ENCODE measurements at regions not wholly inside any gene's neighbourhood (a gene's known extent, or its start where the extent isn't known, plus 50 kb on each side); places are given as distances from the start of the nearest gene placed in this dataset.

DNA sequence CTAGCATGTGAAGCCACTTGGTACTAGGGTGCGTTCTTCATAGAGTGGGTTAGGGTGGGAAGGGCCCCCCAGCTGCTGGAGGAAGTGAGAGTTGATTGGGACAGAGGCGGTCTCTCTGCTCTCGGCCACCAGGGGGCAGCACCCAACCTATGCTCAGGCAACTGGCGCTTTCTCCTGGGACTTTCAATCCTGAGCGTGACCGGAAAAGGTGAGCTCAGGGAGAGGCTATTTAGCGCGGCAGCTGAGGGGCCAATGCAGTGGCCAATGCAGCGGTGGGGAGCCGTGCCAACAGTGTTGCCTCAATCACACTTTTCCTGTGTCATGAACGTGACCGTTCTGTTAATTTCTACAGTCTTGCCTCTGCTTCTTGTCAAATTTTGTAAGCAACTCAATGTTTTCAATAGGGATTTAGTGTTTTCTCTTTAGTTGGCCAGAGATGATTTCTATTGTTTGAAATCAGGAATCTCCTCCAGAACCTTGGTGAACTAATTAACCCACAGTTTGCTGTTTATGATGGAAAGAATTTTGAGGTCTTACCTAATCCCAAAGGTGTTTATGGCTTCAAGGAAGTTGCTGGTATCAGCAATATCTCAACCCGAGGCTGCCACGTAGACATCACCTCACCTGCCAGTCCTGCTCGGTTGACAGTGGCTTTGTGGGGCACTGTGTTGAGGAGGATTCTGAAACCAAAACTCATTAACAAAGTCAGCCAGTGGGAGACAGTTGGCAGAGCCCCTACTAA lies 67.9 kb upstream of the PDZD8 start (continued):
- TF ChIP-seq TCFL5 (CRISPR knock-in tag; conservative IDR thresholded peaks at IDR 0.05) (no peak), SMC3 (conservative IDR thresholded peaks at IDR 0.05; ENCODE audit: insufficient read depth, low read depth, low read length) (peak; percentile 34; the same call in 1 of the 2 replicates), ZBTB7A (IDR thresholded peaks at IDR 0.05; ENCODE audit: borderline replicate concordance, control insufficient read depth, low read depth, low read length) (peak; percentile 45; the same call in 1 of the 2 replicates), ZBTB8A (IDR thresholded peaks at IDR 0.05; ENCODE audit: partially characterized antibody) (no peak), ZNF24 (IDR thresholded peaks at IDR 0.05) (no peak), EP400 (IDR thresholded peaks at IDR 0.05) (no peak), POU5F1 (IDR thresholded peaks at IDR 0.05; ENCODE audit: borderline replicate concordance, low read depth, low read length, partially characterized antibody) (no peak), RAD21 (CRISPR knock-in tag; conservative IDR thresholded peaks at IDR 0.05 in 1 of 2, IDR thresholded peaks at IDR 0.05 in 1 of 2) (peak; percentile 25 to 54; a peak in 3 of 4 replicates), ZNF12 (CRISPR knock-in tag; IDR thresholded peaks at IDR 0.05) (no peak), ZNF217 (CRISPR knock-in tag; IDR thresholded peaks at IDR 0.05) (no peak), SRSF9 (IDR thresholded peaks at IDR 0.05; ENCODE audit: borderline replicate concordance, low read depth, low read length) (no peak), TEAD2 (tag; IDR thresholded peaks at IDR 0.05) (no peak), CREB1 (IDR thresholded peaks at IDR 0.05) (no peak), CREB1 (CRISPR knock-in tag; IDR thresholded peaks at IDR 0.05) (no peak), RFX1 (IDR thresholded peaks at IDR 0.05) (no peak), RFX7 (CRISPR knock-in tag; IDR thresholded peaks at IDR 0.05) (no peak), NRF1 (conservative IDR thresholded peaks at IDR 0.05 in 1 of 2, IDR thresholded peaks at IDR 0.05 in 1 of 2) (no peak)
- TF ChIP-seq, protein P1, sequence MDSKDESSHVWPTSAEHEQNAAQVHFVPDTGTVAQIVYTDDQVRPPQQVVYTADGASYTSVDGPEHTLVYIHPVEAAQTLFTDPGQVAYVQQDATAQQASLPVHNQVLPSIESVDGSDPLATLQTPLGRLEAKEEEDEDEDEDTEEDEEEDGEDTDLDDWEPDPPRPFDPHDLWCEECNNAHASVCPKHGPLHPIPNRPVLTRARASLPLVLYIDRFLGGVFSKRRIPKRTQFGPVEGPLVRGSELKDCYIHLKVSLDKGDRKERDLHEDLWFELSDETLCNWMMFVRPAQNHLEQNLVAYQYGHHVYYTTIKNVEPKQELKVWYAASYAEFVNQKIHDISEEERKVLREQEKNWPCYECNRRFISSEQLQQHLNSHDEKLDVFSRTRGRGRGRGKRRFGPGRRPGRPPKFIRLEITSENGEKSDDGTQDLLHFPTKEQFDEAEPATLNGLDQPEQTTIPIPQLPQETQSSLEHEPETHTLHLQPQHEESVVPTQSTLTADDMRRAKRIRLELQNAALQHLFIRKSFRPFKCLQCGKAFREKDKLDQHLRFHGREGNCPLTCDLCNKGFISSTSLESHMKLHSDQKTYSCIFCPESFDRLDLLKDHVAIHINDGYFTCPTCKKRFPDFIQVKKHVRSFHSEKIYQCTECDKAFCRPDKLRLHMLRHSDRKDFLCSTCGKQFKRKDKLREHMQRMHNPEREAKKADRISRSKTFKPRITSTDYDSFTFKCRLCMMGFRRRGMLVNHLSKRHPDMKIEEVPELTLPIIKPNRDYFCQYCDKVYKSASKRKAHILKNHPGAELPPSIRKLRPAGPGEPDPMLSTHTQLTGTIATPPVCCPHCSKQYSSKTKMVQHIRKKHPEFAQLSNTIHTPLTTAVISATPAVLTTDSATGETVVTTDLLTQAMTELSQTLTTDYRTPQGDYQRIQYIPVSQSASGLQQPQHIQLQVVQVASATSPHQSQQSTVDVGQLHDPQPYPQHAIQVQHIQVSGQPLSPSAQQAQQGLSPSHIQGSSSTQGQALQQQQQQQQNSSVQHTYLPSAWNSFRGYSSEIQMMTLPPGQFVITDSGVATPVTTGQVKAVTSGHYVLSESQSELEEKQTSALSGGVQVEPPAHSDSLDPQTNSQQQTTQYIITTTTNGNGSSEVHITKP (IDR thresholded peaks at IDR 0.05; ENCODE audit: partially characterized antibody): peak; percentile 15
- TF ChIP-seq, protein P2, sequence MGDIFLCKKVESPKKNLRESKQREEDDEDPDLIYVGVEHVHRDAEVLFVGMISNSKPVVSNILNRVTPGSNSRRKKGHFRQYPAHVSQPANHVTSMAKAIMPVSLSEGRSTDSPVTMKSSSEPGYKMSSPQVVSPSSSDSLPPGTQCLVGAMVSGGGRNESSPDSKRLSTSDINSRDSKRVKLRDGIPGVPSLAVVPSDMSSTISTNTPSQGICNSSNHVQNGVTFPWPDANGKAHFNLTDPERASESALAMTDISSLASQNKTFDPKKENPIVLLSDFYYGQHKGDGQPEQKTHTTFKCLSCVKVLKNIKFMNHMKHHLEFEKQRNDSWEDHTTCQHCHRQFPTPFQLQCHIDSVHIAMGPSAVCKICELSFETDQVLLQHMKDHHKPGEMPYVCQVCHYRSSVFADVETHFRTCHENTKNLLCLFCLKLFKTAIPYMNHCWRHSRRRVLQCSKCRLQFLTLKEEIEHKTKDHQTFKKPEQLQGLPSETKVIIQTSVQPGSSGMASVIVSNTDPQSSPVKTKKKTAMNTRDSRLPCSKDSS (IDR thresholded peaks at IDR 0.05; ENCODE audit: low read depth, partially characterized antibody): no peak
- TF ChIP-seq, protein P3, sequence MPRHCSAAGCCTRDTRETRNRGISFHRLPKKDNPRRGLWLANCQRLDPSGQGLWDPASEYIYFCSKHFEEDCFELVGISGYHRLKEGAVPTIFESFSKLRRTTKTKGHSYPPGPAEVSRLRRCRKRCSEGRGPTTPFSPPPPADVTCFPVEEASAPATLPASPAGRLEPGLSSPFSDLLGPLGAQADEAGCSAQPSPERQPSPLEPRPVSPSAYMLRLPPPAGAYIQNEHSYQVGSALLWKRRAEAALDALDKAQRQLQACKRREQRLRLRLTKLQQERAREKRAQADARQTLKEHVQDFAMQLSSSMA (CRISPR knock-in tag; IDR thresholded peaks at IDR 0.05): no peak
- TF ChIP-seq, protein P4, sequence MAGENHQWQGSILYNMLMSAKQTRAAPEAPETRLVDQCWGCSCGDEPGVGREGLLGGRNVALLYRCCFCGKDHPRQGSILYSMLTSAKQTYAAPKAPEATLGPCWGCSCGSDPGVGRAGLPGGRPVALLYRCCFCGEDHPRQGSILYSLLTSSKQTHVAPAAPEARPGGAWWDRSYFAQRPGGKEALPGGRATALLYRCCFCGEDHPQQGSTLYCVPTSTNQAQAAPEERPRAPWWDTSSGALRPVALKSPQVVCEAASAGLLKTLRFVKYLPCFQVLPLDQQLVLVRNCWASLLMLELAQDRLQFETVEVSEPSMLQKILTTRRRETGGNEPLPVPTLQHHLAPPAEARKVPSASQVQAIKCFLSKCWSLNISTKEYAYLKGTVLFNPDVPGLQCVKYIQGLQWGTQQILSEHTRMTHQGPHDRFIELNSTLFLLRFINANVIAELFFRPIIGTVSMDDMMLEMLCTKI (IDR thresholded peaks at IDR 0.05; ENCODE audit: partially characterized antibody): no peak

Measured in K562 (cell line).